ENCODE measurements at regions not wholly inside any gene's neighbourhood (a gene's known extent, or its start where the extent isn't known, plus 50 kb on each side); places are given as distances from the start of the nearest gene placed in this dataset.

DNA sequence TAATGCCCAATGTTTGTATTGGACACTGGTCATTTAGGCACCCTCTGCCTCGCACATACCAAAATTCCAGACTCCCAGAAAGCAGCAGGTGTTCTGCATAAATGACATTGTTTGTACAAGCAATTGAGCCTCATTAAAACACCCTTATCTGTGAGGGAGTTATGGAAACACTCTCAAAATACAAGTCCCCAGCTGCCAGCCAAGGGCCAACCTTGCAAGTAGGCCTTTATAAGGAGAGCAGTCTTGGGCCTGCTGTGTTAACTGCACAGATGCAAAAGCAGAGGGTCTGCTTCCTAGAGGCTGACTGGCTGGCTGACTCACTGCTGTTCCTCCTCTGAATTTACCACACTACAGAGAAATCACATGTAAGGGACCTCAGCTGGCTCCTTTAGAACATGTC, 150.4 kb upstream of the HMGN3 start:
- no peaks in the 10 kb centered on the region for H3K79me2 ChIP-seq (ENCODE audit: insufficient read depth, low read length)
- BruUV-seq (replicated peaks): no TSS peak
- TF ChIP-seq POLR2A (IDR thresholded peaks at IDR 0.05; ENCODE audit: borderline replicate concordance, extremely low read depth, insufficient read depth, insufficient read length) (no peak), POLR2AphosphoS5 (IDR thresholded peaks at IDR 0.05; ENCODE audit: low read depth, low read length) (no peak), SP1 (IDR thresholded peaks at IDR 0.05; ENCODE audit: low read depth) (no peak), EGR1 (IDR thresholded peaks at IDR 0.05; ENCODE audit: low read depth) (no peak), JUND (IDR thresholded peaks at IDR 0.05) (no peak), ZNF274 (IDR thresholded peaks at IDR 0.05; ENCODE audit: low read depth, low read length) (no peak), ZFX (IDR thresholded peaks at IDR 0.05) (no peak), ELF1 (IDR thresholded peaks at IDR 0.05; ENCODE audit: borderline replicate concordance, low read depth) (no peak), EZH2phosphoT487 (IDR thresholded peaks at IDR 0.05; ENCODE audit: borderline replicate concordance) (no peak), YY1 (IDR thresholded peaks at IDR 0.05; ENCODE audit: extremely low read depth, insufficient replicate concordance, low read depth, low read length) (no peak), TCF7L2 (IDR thresholded peaks at IDR 0.05; ENCODE audit: borderline replicate concordance, extremely low read depth, insufficient read depth, insufficient read length) (no peak), FOSL1 (IDR thresholded peaks at IDR 0.05; ENCODE audit: low read depth) (no peak), CEBPB (IDR thresholded peaks at IDR 0.05; ENCODE audit: low read depth) (no peak), EZH2 (IDR thresholded peaks at IDR 0.05) (no peak)
- TF ChIP-seq, protein P1, sequence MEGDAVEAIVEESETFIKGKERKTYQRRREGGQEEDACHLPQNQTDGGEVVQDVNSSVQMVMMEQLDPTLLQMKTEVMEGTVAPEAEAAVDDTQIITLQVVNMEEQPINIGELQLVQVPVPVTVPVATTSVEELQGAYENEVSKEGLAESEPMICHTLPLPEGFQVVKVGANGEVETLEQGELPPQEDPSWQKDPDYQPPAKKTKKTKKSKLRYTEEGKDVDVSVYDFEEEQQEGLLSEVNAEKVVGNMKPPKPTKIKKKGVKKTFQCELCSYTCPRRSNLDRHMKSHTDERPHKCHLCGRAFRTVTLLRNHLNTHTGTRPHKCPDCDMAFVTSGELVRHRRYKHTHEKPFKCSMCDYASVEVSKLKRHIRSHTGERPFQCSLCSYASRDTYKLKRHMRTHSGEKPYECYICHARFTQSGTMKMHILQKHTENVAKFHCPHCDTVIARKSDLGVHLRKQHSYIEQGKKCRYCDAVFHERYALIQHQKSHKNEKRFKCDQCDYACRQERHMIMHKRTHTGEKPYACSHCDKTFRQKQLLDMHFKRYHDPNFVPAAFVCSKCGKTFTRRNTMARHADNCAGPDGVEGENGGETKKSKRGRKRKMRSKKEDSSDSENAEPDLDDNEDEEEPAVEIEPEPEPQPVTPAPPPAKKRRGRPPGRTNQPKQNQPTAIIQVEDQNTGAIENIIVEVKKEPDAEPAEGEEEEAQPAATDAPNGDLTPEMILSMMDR (IDR thresholded peaks at IDR 0.05 in 2 of 3, conservative IDR thresholded peaks at IDR 0.05 in 1 of 3; ENCODE audit: borderline replicate concordance in 1 of 3, insufficient read depth in 1 of 3, low read depth in 2 of 3, low read length in 2 of 3): no peak
- TF ChIP-seq, protein P2, sequence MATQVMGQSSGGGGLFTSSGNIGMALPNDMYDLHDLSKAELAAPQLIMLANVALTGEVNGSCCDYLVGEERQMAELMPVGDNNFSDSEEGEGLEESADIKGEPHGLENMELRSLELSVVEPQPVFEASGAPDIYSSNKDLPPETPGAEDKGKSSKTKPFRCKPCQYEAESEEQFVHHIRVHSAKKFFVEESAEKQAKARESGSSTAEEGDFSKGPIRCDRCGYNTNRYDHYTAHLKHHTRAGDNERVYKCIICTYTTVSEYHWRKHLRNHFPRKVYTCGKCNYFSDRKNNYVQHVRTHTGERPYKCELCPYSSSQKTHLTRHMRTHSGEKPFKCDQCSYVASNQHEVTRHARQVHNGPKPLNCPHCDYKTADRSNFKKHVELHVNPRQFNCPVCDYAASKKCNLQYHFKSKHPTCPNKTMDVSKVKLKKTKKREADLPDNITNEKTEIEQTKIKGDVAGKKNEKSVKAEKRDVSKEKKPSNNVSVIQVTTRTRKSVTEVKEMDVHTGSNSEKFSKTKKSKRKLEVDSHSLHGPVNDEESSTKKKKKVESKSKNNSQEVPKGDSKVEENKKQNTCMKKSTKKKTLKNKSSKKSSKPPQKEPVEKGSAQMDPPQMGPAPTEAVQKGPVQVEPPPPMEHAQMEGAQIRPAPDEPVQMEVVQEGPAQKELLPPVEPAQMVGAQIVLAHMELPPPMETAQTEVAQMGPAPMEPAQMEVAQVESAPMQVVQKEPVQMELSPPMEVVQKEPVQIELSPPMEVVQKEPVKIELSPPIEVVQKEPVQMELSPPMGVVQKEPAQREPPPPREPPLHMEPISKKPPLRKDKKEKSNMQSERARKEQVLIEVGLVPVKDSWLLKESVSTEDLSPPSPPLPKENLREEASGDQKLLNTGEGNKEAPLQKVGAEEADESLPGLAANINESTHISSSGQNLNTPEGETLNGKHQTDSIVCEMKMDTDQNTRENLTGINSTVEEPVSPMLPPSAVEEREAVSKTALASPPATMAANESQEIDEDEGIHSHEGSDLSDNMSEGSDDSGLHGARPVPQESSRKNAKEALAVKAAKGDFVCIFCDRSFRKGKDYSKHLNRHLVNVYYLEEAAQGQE (IDR thresholded peaks at IDR 0.05; ENCODE audit: low read depth): no peak
- DNase-seq (ENCODE audit: low read depth, low spot score): no peak
- no peaks in the 10 kb centered on the region for H3K9me3 ChIP-seq (ENCODE audit: control insufficient read depth in 1 of 2, insufficient read depth in 1 of 2, low read depth in 1 of 2, low read length in 2 of 2)
- H3K9me2 ChIP-seq (ENCODE audit: insufficient read depth): no peaks in the 10 kb centered on the region
- H3K27ac ChIP-seq (ENCODE audit: low read depth, low read length): no peak overlapping the region
- no peak for ATAC-seq
- no peaks in the 10 kb centered on the region for H3K4me1 ChIP-seq (ENCODE audit: control insufficient read depth in 1 of 2, insufficient read depth in 2 of 2, low read length in 2 of 2)
- CTCF ChIA-PET: no interaction called here
- H4K20me1 ChIP-seq (ENCODE audit: insufficient read depth): no peaks in the 10 kb centered on the region
- intact Hi-C loops (cut with micrococcal nuclease): no loop called here
- H3K4me3 ChIP-seq (replicated peaks in 1 of 2; ENCODE audit: low read depth in 1 of 2, low read length in 2 of 2): no peak overlapping the region
- RAD21 ChIA-PET (ENCODE audit: low non-redundant PET in 1 of 2, low total read pairs in 2 of 2, uncharacterized antibody in 2 of 2, unreplicated experiment in 2 of 2): no interaction called here
- POLR2A ChIA-PET: no interaction called here
- no peaks in the 10 kb centered on the region for H3K36me3 ChIP-seq (ENCODE audit: control insufficient read depth in 1 of 2, insufficient read depth in 2 of 2, low read length in 2 of 2)
- H3K27me3 ChIP-seq (ENCODE audit: insufficient read depth, low read length): no peaks in the 10 kb centered on the region
- no peak overlapping the region for H2AFZ ChIP-seq (ENCODE audit: low read depth, low read length, poor library complexity, severe bottlenecking)
- no peak overlapping the region for H3K4me2 ChIP-seq (ENCODE audit: low read length)
- H3K9ac ChIP-seq (ENCODE audit: low read length): no peak overlapping the region
